K562 (cell line): ENCODE measurements at regions not wholly inside any gene's neighbourhood (a gene's known extent, or its start where the extent isn't known, plus 50 kb on each side); places are given as distances from the start of the nearest gene placed in this dataset.

Experiments
- BHLHE40 ChIP-seq: IDR thresholded peaks from 2 replicates; pipeline ENCODE4 v1.6.1; 2011; ENCODE audit warnings: low read length, improper control_type of control experiment
- BRCA1 ChIP-seq, 2 experiments: fragments of 450-650 bp in 1 of 2; sonication (generic) in 1 of 2; formaldehyde crosslinking in 1 of 2; IDR thresholded peaks; 2 replicates each; pipeline versions ENCODE4 v1.5.0 to v1.6.1; 2017 to 2020; ENCODE audit warnings: mild to moderate bottlenecking in 1 of 2, missing genetic modification reagents in 1 of 2
- CBX8 ChIP-seq: fragments of 200-600 bp; sonication (generic); IDR thresholded peaks from 2 replicates; pipeline ENCODE4 v1.6.1; 2012; ENCODE audit warnings: borderline replicate concordance, mixed run types, low read depth, mild to moderate bottlenecking, moderate library complexity, mixed read lengths, low read length, control low read depth, inconsistent platforms; ENCODE audit not compliant: poor library complexity, severe bottlenecking; ENCODE audit errors: extremely low read depth
- EP400 ChIP-seq: fragments of 450-650 bp; IDR thresholded peaks from 2 replicates; pipeline ENCODE4 v1.6.1; 2017; ENCODE audit warnings: antibody characterized with exemption, mild to moderate bottlenecking, moderate library complexity
- HMG20B ChIP-seq: fragments of 250-450 bp; sonication (Bioruptor Pico); IDR thresholded peaks from 2 replicates; pipeline ENCODE4 v1.5.0; 2021; ENCODE audit warnings: mild to moderate bottlenecking
- MECOM ChIP-seq: fragments of 250-450 bp; sonication (Bioruptor Pico); IDR thresholded peaks from 2 replicates; pipeline ENCODE4 v1.8.0; 2022; ENCODE audit warnings: inconsistent platforms
- MYC ChIP-seq, 2 experiments: fragments of 250-450 bp in 1 of 2; sonication (Bioruptor Pico) in 1 of 2; IDR thresholded peaks; 2 replicates each; pipeline versions ENCODE4 v1.5.1 to v1.6.1; 2012 to 2021; ENCODE audit warnings: low read depth in 2 of 2, borderline replicate concordance in 1 of 2, improper control_type of control experiment in 1 of 2, low read length in 1 of 2, mild to moderate bottlenecking in 1 of 2, moderate library complexity in 1 of 2
- NRF1 ChIP-seq, 2 experiments: fragments of 450-650 bp; IDR thresholded peaks in 1 of 2; conservative IDR thresholded peaks in 1 of 2; 2 replicates each; pipeline ENCODE4 v1.6.1; 2014; ENCODE audit warnings: mild to moderate bottlenecking in 2 of 2
- RBM14 ChIP-seq: fragments of 200-400 bp; formaldehyde crosslinking; IDR thresholded peaks from 2 replicates; pipeline ENCODE4 v1.6.1; 2018; ENCODE audit warnings: low read depth, mild to moderate bottlenecking, low read length, moderate library complexity, borderline replicate concordance; ENCODE audit not compliant: insufficient read depth
- RHOXF2B ChIP-seq: fragments of 250-450 bp; sonication (Bioruptor Pico); conservative IDR thresholded peaks from 2 replicates; pipeline ENCODE4 v1.5.1; 2021
- ZNF561 ChIP-seq: fragments of 450-650 bp; formaldehyde crosslinking; conservative IDR thresholded peaks from 2 replicates; pipeline ENCODE4 v1.4.0; 2020; ENCODE audit warnings: mild to moderate bottlenecking, moderate library complexity
- TF ChIP-seq, protein P1 (sequence below): fragments of 250-450 bp; sonication (Bioruptor Pico); IDR thresholded peaks from 2 replicates; pipeline ENCODE4 v1.9.0; 2021; ENCODE audit warnings: mild to moderate bottlenecking, inconsistent platforms
- TF ChIP-seq, protein P2 (sequence below): fragments of 450-650 bp; formaldehyde crosslinking; IDR thresholded peaks from 2 replicates; pipeline ENCODE4 v1.4.0; 2022; ENCODE audit warnings: mild to moderate bottlenecking, moderate library complexity
- TF ChIP-seq, protein P3 (sequence below), 2 experiments: fragments of 450-650 bp; formaldehyde crosslinking in 1 of 2; IDR thresholded peaks; 2 replicates each; pipeline versions ENCODE4 v1.4.0 to v1.6.1; 2014 to 2020; ENCODE audit warnings: mild to moderate bottlenecking in 2 of 2, borderline replicate concordance in 1 of 2, low read depth in 1 of 2
- TF ChIP-seq, protein P4 (sequence below): fragments of 250-450 bp; sonication (Bioruptor Pico); IDR thresholded peaks from 2 replicates; pipeline ENCODE4 v1.9.0; 2021; ENCODE audit warnings: mild to moderate bottlenecking

DNA sequence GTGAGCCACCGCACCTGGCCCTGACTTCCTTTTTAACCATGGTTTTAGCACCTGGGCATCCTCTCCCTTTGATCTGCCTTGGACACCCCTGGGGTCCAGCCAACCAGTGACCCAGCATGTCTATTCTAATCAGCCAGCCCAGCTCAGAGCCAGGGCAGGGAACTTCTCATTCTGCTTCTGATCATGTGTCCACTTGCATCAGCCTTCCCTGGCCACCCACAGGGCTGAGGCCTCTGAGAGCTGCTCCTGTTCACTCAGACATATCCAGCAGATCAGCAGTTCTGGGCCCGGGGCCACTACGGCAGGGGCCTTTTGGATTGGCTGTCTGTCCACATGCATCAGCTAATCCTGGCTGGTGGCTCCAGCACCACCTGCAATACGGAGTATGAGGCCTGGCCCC is 117.9 kb upstream of the MAP1LC3B2 start (continued):
- TF ChIP-seq, protein P1, sequence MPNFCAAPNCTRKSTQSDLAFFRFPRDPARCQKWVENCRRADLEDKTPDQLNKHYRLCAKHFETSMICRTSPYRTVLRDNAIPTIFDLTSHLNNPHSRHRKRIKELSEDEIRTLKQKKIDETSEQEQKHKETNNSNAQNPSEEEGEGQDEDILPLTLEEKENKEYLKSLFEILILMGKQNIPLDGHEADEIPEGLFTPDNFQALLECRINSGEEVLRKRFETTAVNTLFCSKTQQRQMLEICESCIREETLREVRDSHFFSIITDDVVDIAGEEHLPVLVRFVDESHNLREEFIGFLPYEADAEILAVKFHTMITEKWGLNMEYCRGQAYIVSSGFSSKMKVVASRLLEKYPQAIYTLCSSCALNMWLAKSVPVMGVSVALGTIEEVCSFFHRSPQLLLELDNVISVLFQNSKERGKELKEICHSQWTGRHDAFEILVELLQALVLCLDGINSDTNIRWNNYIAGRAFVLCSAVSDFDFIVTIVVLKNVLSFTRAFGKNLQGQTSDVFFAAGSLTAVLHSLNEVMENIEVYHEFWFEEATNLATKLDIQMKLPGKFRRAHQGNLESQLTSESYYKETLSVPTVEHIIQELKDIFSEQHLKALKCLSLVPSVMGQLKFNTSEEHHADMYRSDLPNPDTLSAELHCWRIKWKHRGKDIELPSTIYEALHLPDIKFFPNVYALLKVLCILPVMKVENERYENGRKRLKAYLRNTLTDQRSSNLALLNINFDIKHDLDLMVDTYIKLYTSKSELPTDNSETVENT, result no peak
- TF ChIP-seq RHOXF2B (CRISPR knock-in tag), result no peak
- no peak for TF ChIP-seq BRCA1 (IDR thresholded peaks at IDR 0.05)
- TF ChIP-seq BRCA1 (CRISPR knock-in tag; IDR thresholded peaks at IDR 0.05), result no peak
- 0 out of 2 replicates have a peak, but pooled peaks have one; percentile 35 for TF ChIP-seq MYC (IDR thresholded peaks at IDR 0.05; ENCODE audit: low read depth, low read length)
- no peak for TF ChIP-seq MYC (CRISPR knock-in tag; IDR thresholded peaks at IDR 0.05; ENCODE audit: borderline replicate concordance, low read depth)
- TF ChIP-seq NRF1 (conservative IDR thresholded peaks at IDR 0.05 in 1 of 2, IDR thresholded peaks at IDR 0.05 in 1 of 2), result no peak
- TF ChIP-seq HMG20B (CRISPR knock-in tag), result no peak
- TF ChIP-seq RBM14, result no peak
- TF ChIP-seq, protein P2, sequence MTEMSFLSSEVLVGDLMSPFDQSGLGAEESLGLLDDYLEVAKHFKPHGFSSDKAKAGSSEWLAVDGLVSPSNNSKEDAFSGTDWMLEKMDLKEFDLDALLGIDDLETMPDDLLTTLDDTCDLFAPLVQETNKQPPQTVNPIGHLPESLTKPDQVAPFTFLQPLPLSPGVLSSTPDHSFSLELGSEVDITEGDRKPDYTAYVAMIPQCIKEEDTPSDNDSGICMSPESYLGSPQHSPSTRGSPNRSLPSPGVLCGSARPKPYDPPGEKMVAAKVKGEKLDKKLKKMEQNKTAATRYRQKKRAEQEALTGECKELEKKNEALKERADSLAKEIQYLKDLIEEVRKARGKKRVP (CRISPR knock-in tag), result peak; percentile 52; the same call in 1 of the 2 replicates
- no peak for TF ChIP-seq ZNF561 (CRISPR knock-in tag)
- no peak for TF ChIP-seq CBX8
- TF ChIP-seq MECOM (CRISPR knock-in tag), result 0 out of 2 replicates have a peak, but pooled peaks have one; percentile 50
- TF ChIP-seq, protein P3, sequence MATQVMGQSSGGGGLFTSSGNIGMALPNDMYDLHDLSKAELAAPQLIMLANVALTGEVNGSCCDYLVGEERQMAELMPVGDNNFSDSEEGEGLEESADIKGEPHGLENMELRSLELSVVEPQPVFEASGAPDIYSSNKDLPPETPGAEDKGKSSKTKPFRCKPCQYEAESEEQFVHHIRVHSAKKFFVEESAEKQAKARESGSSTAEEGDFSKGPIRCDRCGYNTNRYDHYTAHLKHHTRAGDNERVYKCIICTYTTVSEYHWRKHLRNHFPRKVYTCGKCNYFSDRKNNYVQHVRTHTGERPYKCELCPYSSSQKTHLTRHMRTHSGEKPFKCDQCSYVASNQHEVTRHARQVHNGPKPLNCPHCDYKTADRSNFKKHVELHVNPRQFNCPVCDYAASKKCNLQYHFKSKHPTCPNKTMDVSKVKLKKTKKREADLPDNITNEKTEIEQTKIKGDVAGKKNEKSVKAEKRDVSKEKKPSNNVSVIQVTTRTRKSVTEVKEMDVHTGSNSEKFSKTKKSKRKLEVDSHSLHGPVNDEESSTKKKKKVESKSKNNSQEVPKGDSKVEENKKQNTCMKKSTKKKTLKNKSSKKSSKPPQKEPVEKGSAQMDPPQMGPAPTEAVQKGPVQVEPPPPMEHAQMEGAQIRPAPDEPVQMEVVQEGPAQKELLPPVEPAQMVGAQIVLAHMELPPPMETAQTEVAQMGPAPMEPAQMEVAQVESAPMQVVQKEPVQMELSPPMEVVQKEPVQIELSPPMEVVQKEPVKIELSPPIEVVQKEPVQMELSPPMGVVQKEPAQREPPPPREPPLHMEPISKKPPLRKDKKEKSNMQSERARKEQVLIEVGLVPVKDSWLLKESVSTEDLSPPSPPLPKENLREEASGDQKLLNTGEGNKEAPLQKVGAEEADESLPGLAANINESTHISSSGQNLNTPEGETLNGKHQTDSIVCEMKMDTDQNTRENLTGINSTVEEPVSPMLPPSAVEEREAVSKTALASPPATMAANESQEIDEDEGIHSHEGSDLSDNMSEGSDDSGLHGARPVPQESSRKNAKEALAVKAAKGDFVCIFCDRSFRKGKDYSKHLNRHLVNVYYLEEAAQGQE (IDR thresholded peaks at IDR 0.05; ENCODE audit: borderline replicate concordance), result peak; percentile 18; the same call in 1 of the 2 replicates
- TF ChIP-seq, protein P3 (CRISPR knock-in tag; IDR thresholded peaks at IDR 0.05; ENCODE audit: low read depth), result no peak
- TF ChIP-seq, protein P4, sequence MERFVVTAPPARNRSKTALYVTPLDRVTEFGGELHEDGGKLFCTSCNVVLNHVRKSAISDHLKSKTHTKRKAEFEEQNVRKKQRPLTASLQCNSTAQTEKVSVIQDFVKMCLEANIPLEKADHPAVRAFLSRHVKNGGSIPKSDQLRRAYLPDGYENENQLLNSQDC, result no peak
- TF ChIP-seq EP400, result 0 out of 2 replicates have a peak, but pooled peaks have one; percentile 10
- TF ChIP-seq BHLHE40, result no peak
